HG03460 (cell line): ENCODE measurements at regions not wholly inside any gene's neighbourhood (a gene's known extent, or its start where the extent isn't known, plus 50 kb on each side); places are given as distances from the start of the nearest gene placed in this dataset.
"Not testable (repeated sequence)": the region's sequence is repeated elsewhere in the genome, so short reads cannot be mapped to it uniquely, and the experiment has no call there.

Experiments used
- ATAC-seq: cut with Tn5 transposase; IDR thresholded peaks from one replicate; pipeline ENCODE4 v1.9.1; 2021; ENCODE audit not compliant: unreplicated experiment

GRCh38 chr3:192968901-192969300, 51.2 kb upstream of the MB21D2 start:
- ATAC-seq: not testable (repeated sequence)

DNA sequence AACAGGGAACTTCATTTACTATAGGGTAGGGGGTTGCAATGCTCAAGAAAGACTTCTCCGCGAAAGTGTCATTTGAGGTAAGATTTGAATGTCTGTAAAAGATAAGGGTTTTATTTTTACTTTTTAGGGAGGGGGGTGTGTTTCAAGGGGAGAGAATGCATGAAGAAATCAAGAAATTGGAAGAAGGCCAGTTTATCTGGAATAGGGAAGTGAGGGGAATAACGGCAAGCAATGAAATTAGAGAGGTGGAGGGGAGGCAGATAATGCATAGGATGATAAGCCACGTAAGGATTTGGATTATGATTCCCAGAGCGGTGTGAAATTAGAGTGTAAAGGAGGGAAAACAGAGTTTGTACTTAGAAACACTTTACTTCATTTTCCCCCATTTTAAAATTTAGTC, 63.0 kb upstream of the MB21D2 start:
- ATAC-seq: no peak

- ATAC-seq: no peak
Observed at GRCh38 chr3:192986379-192986778, 68.7 kb upstream of the MB21D2 start.

DNA sequence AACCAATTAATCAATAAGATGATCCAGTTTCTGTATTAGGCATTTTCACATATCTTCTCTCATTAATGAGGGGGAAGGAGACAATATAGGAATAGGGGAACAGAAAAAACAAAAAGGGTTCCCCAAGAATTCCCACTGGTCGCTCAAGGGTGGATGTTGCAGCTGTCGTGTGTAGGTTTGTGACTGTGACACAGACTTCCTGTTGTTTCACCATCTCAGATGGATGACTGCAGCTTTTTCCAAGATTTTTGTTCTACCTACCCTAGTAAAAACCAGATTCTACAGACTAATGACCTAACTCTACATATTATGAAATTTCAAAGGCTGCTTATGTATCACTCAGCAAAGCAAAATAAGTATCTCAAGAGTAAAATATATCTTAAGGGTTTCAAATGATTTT, 73.7 kb upstream of the MB21D2 start:
- no peak for ATAC-seq

DNA sequence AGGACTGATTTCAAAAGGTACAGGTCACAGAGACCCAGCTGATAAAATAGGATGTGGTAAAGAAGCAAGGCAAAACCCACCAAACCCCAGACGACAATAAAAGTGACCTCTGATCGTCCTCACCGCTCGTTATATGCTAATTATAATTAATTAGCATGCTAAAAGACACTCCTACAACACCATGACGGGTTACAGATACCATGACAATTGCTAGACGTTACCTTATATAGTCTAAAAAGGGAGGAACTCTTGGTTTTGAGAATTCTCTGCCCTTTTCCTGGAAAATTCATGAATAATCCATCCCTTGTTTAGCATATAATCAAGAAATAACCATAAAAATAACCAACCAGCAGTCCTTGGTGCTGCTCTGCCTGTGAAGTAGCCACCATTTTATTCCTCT, 74.7 kb upstream of the MB21D2 start:
- no peak for ATAC-seq

- ATAC-seq: no peak
Observed at GRCh38 chr3:192993411-192993810, 75.8 kb upstream of the MB21D2 start.

- not testable (repeated sequence) for ATAC-seq
Observed at GRCh38 chr3:193001113-193001512, 83.5 kb upstream of the MB21D2 start.

DNA sequence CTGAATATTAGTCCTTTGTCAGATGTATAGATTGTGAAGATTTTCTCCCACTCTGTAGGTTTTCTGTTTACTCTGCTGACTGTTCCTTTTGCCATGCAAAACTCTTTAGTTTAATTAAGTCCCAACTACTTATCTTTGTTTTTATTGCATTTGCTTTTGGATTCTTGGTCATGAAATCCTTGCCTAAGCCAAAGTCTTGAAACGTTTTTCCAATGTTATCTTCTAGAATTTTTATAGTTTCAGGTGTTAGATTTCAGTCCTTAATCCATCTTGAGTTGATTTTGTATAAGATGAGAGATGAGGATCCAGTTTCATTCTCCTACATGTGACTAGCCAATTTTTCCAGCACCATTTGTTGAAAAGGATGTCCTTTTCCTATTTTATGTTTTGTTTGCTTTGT, 86.0 kb upstream of the MB21D2 start:
- ATAC-seq: not testable (repeated sequence)

DNA sequence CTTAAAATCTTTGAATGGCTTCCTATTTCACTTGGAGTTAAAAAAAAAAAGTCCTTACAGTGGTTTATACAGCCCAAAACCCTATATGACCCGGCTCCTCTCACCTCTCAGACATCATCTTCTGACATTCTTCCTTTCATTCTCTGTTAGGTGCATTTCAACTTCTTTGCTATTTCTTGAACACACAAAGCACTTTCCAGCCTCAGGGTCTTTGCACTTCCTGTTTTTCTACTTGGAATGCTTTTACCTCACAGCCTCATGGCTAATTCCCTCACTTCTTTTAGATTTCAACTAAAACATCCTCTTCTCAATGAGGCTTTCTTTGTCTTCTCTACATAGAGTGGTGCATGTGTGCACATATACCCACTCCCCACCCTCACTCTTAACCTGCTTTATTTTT, 91.0 kb upstream of the MB21D2 start:
- ATAC-seq: no peak

DNA sequence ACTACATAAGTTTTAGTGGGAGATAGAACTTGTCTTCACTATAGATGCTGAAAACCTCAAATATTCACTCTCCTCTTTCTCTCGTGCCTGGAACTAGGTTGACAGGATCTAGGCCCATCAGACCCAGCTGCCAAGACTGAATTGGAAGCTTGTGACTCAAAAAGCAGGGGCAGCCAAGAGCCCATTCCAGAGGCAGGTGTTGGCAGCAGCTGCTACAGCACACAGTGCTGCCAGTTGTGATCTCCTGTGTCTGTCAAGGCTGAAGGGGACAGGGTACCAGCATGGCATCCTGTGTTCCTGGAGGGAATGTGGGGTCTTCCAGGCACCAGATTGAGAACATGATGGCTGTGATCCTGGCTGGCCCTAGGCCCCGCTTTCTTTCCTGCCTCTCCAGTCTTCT, 92.5 kb upstream of the MB21D2 start:
- ATAC-seq: no peak

- ATAC-seq: no peak
Observed at GRCh38 chr3:193011958-193012357, 94.3 kb upstream of the MB21D2 start.

GRCh38 chr3:193014902-193015301, 97.2 kb upstream of the MB21D2 start:
- no peak for ATAC-seq

- no peak for ATAC-seq
Observed at GRCh38 chr3:193016437-193016901, 98.8 kb upstream of the MB21D2 start.

DNA sequence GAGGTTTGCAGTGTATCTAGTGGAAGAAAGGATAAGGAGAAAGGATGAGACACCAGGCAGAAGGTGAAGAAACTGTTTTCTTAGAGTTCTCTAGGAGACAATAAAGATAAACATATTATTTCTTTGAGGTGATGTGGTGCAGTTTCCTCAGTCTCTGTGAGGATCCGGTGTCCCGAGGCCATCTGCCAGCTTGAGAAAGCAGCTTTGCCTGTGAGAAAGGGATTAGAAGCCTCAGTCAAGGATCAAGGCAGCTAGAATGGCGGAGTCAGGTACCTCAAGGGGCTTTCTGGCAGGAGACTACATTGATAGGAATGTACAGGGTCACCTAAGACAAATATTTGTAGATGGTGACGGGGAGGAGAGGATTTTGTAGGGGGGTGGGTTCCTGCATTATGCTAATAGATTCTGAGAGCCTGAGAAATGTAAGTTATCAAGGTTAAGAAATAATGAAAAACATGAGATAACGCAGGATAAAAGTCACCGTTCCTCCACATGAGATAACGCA, 103.9 kb upstream of the MB21D2 start:
- no peak for ATAC-seq

- no peak for ATAC-seq
Observed at GRCh38 chr3:193023218-193023617, 105.6 kb upstream of the MB21D2 start.

DNA sequence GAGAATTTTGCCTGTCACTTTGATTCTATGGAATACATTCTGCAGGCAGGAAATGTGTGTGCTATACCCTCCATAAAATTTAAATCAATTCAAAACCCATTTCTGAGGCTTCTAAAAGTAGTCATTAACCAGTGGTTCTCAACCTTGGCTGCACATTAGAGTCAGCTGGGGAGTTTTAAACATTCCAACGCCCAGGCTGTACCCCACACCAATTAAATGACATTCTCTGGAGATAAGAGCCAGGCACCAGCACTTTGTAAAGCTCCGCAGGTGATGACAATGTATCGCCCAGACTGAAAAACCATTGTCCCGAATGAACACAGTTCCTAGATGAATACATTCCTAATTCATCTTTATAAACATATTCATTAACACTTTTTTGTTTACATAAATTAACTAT, 110.6 kb upstream of the MB21D2 start:
- no peak for ATAC-seq

- ATAC-seq: no peak
Observed at GRCh38 chr3:193029800-193030199, 112.1 kb upstream of the MB21D2 start.

- ATAC-seq: no peak
Observed at GRCh38 chr3:193030276-193030675, 112.6 kb upstream of the MB21D2 start.

GRCh38 chr3:193031911-193032310, 114.3 kb upstream of the MB21D2 start:
- ATAC-seq: no peak

GRCh38 chr3:193033226-193033780, 115.6 kb upstream of the MB21D2 start:
- ATAC-seq: no peak

DNA sequence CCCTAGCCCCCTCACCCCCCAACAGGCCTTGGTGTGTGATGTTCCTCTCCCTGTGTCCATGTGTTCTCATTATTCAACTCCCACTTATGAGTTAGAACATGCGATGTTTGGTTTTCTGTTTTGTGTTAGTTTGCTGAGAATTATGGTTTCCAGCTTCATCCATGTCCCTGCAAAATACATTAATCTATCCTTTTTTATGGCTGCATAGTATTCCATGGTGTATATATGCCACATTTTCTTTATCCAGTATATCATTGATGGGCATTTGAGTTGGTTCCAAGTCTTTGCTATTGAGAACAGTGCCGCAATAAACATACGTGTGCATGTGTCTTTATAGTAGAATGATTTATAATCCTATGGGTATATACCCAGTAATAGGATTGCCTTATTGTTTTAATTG, 120.2 kb upstream of the MB21D2 start:
- not testable (repeated sequence) for ATAC-seq

DNA sequence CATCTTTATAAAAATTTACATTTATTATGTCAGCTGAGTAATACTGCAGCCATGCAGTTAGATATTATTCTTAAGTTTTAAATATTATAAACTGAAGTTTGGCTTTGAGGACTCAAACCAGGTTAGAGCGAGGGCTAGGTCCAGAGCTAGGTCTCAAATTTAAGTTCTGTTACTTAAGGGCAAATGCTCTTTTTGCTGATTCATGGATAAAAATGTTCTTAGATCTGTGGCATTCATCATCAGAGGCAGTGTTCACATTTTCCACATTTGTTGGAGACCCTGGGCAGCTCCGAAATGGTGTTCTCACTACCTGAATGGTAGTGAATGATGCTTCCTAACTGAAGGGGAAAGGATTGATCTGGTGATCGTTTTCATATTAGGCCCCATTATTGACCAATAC, 121.4 kb upstream of the MB21D2 start:
- no peak for ATAC-seq
